T-helper 2 cell (primary cell): ENCODE measurements at regions not wholly inside any gene's neighbourhood (a gene's known extent, or its start where the extent isn't known, plus 50 kb on each side); places are given as distances from the start of the nearest gene placed in this dataset.

ENCODE experiments used
- DNase-seq, 5 experiments: peaks; one replicate each; pipeline versions ENCODE4 v3.0.0 to v3.0.0-alpha.2; 2012 to 2022

DNA sequence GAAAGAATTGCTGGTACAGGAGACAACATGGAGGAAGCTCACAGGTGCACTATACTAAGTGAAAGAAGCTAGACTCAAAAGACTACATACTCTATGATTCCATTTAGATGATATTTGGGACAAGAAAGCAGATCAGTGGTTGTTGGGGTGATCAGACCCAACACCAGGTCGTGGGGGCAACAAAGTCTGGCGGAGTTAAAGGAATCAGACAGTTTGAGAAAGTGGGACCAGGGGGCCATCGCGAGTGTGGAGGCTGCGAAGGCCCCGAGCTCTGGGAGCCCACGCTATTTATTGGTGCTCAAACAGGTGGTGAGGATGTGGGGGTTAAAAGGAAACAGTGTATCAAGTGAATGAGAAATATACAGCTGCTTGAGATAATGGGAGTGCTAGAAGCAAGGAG, 282.8 kb upstream of the SGK1 start:
- no peak for DNase-seq

DNA sequence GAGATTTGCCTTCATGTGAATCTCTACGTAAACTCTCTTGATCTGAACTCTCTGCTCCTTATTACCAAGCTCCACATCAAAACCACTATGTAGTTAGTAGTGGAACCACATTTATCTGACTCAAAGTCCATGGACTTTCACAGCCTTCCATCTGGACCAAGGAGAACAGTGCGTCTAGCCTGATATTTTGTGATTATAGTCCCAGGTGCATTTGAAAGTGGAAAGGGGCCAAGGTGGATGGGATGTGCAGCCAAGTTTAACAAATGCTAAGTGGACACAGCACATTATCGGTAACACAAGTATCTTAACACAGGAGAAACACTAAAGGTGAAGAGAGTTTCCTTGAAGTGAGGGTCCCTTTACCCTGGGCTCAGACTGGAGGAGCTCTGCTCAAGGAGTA, 281.2 kb upstream of the SGK1 start:
- no peak for DNase-seq

DNA sequence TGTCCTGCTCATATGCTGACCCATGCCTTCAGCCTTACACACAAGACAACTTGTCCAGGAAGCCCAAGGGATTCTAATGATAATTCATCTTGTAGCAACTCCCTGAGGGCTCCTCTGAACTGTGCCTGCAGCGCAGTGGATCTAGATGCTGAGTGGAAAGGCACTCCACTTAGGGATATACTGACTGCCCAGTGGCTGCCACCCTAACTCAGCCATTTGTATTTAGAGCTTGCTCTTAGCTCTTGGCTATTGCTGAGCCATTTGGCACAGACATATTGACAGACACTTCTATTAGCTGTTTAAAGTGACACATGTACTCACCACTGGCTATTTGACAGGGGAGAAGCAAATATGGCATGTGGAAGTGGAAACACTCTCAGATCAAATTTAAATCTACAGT, 278.3 kb upstream of the SGK1 start:
- no peak for DNase-seq

DNA sequence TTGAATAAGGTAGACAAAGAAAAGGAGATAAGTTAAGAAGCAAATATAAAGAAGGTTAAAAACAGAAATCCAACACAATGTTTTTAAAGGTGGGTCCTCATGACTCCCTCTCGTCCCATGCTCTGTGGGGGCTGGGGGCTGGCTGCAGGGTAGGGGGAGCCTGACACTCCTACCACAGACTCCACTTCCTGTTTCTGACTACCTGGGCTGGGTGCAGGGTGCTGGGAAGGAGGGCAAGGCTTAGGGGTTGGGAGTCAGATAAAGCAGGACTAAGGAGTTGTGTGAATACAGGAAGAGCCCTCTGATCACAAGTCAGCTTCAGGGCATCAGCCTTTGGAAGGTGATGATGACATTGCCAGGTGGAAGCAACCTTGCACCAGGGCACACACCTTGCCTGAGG, 277.0 kb upstream of the SGK1 start:
- no peak for DNase-seq

DNA sequence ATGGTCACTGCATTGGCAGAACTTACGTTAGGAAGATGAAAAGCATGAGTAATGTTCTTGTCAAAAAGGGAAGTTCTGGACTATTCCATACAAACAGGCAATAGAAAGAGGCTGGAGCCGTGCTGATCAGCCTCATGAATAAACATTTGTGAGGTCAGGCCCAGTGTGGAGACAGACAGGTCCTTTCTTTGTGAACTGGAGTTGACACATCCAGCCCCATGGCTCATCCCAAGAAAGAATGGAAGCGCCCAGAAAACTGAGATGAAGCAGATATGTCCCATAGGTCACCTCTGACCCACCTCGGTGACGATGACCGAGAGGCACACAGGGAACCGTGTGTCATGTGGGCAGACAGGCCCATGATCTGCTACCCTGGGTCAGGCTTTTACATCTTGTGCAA, 276.0 kb upstream of the SGK1 start:
- DNase-seq = no peak

DNA sequence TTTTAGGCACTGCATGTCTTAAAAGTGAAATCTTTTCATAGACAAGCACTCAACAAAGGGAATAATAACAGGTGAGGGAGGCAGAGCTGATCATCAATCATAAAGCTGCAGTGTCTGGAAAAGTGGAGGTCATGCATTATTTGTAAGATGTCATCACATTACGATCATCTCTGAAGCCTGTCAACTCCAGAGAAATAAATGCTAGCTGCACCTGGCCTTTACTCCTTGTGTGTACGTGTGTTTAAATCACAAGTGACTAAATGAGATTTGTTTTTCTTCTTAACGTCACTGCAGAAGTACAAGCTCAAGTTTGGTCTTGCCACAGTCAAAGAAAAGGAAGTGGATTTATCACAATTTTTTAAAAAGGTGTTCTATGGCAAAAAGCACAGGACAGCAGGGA, 275.5 kb upstream of the SGK1 start:
- no peak for DNase-seq

DNA sequence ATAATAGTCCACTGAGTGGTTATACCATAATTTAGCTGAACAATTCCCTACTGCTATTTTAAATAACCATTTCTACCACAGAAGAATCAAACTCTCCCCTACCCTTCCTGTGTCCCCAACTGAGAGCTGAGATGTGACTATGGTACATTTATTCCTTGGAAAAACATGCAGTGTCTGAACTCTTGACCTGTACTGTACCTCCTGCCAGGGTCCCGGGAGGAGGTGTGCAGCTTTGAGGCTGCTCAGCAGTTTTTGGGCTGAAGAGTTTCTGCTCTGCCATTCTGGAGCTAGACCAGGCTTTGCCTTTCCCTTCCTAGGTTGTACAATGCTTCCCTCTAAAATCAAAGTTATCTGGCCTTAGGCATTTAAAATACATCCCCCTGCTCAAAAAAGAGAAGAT, 275.1 kb upstream of the SGK1 start:
- no peak for DNase-seq

DNA sequence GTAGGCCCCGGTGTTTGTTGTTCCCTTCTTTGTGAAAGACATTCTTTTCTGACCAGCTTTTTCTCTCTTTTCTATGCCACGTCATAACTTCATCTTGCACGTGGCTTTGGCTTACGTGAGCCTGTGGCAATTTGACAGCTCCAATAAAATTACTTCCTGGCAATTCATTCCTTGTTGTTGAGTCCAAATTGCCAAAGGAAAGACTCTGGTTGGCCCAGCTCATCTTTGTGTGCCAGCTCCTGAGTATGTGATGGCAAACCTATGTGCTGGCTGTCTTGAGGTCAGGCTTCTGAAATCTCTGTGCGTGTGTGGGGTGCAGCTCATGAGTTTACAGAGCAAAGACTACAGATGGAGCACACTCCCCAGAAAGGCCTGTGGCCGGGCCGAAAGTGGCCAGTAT, 272.5 kb upstream of the SGK1 start:
- no peak for DNase-seq

DNA sequence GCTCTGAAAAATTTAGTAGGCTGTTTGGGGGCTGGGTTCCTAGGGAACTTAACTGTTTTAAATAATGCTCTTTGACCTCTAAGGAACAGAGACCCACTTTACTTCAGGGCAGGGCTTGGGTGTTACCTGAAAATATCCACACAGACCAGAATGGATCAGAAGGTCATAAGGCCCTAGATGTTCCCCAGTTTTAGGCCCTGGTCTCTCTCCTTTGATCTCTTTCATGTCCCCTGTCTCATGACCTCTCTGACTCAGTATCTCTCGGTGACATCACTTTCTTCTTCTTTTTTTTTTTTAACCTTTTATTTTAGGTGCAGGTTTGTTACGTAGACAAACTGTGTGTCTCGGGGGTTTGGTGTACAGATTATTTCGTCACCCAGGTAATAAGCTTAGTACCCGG, 272.1 kb upstream of the SGK1 start:
- DNase-seq = no peak

DNA sequence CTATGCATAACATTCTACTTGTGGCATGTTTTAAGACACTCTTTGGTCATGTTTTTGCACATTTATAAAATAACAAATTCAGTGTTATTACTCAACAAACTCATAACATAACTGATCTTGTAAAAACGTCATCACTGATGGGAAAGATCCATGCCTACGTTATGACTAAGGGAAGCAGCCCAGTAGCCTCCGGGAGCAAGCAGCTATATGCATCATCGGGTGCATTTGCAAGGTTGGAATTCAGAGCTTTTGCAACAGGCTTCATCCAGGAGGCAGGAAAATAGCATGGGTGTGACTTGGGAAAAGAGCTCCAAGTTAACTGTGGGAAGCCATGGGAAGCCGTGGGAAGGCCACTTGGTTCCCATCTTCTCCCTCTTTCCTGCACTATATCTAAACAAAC, 271.6 kb upstream of the SGK1 start:
- no peak for DNase-seq

DNA sequence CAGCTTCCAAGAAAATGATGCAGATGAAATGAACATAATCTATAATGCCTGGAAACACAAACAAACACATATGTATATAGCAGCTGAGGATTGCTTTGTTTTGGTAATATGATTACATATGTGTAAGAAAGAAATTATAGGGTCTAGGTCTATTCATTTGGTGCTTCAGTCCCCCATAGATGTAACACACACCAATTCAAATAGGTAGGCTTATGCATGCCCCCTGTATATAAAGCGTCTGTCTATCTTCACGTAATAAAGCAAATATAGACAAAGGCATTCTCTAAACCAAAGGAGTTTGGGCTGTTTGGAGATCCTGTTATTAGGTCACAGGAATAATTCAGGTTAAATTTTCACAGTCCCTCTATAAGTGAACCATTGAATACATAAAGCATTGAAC, 270.4 kb upstream of the SGK1 start:
- DNase-seq = no peak

DNA sequence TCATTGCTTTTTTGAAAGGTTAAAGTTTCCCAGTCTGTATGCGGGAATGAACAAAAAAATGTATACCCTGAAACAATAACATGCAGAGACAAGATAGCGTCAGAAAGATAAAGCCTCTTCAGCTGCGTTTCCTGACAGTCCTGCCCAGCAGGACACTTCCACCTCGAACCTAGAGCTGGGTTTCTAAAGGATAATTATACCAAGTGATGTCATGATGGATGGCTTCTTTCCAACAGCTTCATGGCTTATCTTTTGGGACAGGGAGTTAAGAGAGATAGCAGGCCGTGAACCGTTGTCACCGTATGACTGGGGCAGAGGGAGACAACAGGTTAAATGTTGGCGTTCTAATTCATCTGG, 267.6 kb upstream of the SGK1 start:
- DNase-seq = no peak

DNA sequence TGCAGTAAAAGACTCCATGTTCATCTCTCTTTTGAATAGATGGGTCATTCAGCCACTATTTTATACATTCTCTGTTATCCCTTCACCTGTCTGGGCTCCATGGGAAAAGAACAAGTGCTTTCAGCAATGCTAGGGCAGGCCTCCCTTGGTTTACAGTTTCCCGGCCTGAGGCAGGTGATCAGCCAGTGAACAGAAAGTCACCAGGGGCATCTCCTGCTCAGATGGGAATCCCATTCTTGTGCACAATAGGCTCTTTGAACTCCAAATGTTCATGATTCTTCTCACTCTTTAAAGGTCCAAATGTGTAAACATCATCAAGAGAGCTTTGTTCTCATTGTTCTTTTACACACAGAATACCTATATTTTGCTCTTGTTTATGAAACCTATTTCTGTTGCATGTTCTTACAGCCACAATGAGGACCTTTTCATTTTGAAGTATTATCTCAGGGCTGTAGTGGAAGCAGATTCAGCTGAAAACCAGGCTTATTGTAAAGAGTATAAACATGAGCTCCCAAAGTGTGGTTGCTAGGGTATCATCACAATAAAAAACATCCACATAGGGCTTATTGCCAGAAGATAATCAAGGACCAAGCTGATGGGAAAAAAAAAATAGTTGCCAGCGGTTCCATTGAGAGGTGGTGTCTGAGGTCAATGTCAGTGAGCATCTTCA, 267.1 kb upstream of the SGK1 start:
- no peak for DNase-seq

DNA sequence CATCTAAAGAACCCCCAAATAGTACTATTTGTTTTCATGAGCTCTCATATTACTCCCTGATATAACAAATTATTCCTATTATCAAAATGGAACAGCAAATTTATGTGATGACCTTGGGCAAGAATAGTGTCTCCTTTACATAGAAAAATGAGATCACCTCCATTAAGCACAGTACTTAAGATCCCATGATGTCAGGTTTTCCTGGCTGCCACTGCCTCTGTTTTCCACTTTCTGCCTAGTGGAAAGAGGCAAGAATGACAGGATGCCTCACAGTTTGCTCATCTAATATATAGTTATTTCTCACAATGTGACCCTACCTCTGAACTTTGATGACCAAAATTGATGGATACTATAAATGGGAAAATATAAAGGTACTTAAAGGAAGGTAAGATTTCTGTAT, 260.1 kb upstream of the SGK1 start:
- DNase-seq = no peak

DNA sequence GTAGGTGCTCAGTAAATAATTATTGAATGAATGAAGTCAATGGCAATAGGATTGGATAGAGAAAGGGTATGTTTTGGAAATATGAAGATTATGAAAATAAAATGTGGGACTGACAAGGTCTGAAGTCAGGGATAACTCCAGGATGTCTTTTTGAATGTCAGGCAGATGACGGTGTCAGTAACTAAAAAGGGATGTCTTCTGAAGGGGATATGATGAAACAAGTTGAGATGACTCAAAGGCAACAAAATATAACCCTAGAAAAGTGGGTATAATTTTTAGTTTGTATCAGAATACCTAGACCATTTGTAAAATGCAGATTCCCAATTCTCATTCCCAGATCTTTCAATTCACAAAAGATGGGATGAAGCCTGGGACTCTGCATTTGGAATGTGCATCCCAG, 257.3 kb upstream of the SGK1 start:
- DNase-seq = no peak

DNA sequence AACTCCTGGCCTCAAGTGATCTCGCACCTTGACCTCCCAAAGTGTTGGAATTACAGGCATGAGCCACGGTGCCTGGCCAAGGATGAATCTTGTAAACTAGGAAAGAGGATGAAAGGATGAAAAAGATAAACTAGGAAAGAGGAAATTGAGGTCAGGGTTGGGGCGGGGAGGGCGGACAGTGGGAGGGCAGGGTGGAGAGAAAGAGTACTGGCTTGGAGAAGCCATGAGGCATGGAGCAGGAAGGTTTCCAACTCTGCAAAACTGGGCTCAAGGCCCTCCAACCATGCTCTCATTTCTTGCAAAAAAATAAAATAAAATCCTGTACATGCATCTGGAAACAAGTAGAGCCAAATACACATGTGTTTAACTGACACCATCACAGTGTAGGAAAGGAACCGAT, 256.6 kb upstream of the SGK1 start:
- DNase-seq = no peak

DNA sequence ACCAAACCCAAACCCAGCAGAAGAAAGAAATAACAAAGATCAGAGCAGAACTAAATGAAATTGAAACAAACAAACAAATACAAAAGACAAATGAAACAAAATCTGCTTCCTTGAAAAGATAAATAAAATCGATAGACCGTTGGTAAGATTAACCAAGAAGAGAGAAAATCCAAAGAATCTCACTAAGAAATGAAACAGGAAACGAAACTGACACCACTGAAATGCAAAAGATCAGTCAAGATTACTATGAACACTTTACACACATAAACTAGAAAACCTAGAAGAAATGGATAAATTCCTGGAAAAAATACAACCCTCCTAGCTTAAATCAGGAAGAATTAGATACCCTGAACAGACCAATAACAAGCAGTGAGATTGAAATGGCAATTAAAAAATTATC, 252.1 kb upstream of the SGK1 start:
- DNase-seq = peak in 1 of 5 experiments; percentile 55

DNA sequence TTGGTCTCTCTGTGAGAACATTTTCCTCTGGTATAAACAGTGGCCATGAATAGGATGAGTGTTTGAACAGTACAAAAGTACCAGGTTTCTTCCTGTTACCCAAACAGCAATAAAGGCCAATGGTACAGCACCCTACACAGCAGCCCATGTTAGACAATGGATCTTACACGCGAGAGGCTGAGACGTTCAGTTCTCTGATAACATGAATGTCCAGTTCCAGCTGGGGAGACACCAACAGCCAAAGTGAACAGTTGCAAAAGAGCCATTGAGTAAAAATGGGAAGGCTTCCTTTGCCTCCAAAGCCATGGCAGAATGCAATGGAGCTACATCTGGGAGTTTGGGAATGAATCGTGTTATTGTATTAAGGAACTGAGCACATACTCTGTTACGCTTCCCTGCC, 246.8 kb upstream of the SGK1 start:
- DNase-seq = no peak

DNA sequence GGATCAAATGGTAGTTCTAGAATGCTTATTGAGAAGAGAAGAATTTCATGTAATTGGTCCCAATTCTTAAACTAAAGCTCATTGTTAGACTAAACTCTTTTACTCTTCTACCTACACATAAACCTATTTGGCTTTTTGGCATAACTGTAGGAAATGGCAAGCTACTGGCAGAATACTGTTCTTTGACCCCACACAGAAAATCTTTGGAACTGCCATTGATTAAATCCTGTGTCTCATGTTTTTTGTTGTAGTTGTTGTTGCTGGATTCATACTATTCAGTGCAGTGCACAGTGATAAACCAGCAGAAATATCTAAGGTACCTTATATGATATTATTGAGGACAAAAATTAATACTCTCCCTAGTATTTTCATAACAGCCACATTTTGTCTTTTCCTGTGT, 242.1 kb upstream of the SGK1 start:
- no peak for DNase-seq

DNA sequence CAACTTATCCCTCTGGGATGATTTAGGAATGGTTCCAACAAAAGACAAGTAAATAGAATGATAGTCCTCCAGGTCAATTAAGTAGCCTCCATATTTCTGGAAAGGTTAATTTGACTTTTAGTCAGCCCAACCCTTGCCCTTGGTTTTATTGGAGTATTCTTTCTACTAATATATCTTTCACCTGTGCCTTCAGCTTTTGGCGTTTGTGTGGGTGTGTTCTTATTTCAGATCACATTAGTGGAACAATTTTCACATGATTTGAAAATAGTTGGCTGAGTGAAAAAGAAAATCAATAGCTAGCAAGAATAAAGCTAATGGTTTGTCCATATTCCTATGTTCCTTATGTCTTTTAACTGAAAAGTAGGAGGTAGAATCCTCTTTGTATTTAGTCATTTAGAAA, 239.6 kb upstream of the SGK1 start:
- DNase-seq = no peak

DNA sequence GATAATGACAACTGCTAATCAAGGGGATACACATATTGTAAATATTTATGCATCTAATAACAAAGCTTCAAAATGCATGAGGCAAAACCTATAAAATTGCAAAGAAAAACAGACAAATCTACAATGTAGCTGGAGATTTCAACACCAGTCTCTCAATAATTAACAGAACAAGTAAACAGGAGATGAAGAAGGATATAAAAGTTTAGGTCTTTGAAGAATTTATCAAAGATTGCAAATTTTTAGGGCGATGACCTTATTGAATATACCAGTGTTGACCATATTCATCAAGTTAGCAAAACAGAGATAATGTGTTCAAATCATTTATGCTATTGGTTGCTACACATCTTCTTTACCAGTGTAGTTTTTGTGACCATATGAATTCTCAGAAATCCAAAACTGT, 237.8 kb upstream of the SGK1 start:
- DNase-seq = no peak

DNA sequence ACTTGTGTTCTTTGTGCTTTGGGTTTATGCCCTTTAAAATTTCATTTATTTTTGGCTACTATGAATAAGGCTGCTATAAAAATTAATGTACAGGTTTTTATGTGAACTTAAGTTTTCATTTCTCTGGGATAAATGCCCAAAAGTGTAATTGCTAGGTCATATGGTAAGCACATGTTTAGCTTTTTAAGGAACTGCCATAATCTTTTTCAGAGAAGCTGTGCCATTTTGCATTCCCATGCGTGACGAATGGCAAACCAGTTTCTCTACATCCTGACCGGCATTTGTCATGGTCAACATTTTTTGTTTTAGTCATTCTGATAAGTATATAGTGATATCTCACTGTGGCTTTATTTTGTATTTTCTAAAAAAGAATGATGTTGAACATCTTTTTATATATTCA, 236.0 kb upstream of the SGK1 start:
- no peak for DNase-seq

DNA sequence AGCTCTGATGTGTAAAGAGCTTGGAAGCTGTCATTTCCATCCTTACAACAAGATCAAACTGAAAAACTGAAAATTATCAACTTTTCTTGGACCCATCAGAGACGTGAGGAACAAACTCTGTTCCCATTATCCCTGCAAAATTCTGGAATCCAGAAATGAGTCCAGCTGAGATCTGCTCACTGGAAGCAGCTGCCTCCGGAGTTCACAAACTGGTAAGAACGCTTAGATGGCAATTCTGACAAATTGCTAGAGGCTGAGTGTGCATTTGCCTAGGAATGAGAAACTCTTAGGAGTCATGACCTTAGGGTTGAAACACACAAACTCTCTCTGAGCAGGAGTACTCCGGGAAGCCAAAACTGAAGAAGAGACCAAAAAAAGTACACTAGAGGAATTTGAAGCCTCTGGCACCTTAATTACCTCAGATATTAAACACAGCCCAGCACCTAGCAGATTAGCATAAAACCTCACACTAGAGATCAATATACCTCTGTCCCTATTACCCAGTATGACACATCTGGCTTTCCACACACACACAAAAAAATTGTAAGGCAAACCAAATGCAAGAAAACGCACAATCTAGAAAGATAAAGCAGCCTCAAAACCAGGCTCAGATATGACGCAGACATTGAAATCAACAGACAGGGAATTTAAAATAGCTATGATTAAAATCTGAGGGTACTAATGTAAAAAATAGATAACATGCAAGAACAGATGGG, 233.5 kb upstream of the SGK1 start:
- DNase-seq = no peak

DNA sequence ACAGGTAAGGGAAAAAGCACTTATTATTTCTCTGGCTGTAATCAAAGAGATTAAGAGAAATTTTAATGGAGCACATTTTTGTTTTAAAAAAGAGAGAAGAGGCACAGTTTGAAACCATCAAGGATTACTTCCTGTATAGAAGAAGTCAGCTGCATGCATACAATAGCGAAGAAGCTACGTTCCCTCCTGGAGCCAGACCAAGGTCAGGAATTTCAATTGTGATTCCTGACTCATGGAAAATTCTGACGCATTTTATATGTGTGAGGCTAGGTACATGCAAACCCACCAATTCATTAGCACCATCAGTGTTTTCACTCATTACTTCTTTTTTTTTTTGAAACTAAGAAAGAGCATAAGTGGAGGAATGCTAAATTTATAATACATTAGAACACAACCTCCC, 232.7 kb upstream of the SGK1 start:
- no peak for DNase-seq

DNA sequence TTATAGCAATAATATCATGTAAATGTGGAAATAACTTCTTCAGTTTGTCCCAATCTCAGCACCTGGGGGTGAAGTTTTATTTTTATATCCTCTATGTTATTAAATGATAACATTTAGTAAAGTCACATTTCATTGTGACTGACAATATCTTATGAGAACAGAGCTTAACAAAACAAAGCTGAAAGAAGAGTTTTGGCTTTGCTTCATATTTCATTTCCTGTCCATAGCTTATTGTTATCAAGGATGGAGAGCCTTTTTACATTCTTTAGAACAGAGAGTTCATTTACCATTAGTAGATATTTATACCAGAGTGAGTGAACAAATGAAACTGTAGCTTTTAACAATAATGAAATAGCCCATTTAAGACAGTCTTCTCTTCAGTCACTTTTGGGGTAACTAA, 231.9 kb upstream of the SGK1 start:
- DNase-seq = no peak
